HG03103 (cell line): ENCODE measurements at regions not wholly inside any gene's neighbourhood (a gene's known extent, or its start where the extent isn't known, plus 50 kb on each side); places are given as distances from the start of the nearest gene placed in this dataset.
"Not testable (repeated sequence)": the region's sequence is repeated elsewhere in the genome, so short reads cannot be mapped to it uniquely, and the experiment has no call there.

Experiments
- ATAC-seq: cut with Tn5 transposase; IDR thresholded peaks from one replicate; pipeline ENCODE4 v1.9.1; 2021; ENCODE audit warnings: low read depth; ENCODE audit not compliant: unreplicated experiment

DNA sequence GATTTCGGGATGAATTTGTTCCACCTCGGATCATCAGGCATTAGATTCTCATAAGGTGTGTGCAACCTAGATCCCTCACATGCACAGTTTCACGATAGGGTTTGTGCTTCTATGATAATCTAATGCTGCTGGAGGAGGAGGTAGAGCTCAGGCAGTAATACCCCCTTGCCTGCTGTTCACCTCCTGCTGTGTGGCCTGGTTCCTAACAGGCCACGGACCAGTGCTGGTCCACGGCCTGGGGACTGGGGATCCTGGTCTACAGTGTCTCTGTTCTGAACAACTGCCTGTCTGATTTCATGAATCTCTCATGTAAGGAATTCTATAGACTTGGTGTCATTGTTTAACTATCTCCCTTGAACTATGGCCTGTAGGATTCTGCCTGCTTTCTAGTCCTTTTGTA is 269.9 kb downstream of the SPRY1 start:
- ATAC-seq, result no peak

DNA sequence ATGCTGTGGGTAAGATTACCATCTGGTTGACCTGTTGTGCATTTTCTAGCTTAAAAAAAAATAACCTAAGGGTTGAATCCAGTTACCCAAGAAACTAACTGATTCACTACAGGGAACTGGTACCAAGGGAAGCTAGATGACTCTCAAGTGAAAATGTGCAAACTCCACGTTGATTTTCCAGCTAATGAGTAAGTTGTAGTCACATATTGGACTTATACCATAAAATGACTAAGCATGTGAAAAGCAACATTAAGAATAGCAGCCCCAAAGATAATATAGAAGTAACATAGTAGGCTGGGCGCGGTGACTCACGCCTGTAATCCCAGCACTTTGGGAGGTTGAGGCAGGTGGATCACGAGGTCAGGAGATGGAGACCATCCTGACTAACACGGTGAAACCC is 270.9 kb downstream of the SPRY1 start:
- ATAC-seq, result no peak

DNA sequence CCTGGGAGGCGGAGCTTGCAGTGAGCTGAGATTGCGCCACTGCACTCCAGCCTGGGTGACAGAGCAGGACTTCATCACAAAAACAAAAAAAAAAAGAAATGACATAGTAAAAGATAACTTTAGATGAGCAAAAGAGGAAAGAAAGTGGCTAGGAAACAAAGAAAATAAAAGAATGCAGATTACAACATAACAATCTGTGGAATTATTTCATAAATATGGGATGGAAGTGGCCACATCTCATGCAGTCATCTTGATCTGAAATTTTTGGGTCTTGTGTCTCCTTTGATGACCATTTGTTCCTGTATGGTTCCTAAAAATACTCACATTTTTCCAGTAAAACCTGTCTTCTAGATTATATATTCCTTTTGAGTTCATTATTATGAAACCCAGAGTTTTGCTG is 271.4 kb downstream of the SPRY1 start:
- ATAC-seq, result no peak

DNA sequence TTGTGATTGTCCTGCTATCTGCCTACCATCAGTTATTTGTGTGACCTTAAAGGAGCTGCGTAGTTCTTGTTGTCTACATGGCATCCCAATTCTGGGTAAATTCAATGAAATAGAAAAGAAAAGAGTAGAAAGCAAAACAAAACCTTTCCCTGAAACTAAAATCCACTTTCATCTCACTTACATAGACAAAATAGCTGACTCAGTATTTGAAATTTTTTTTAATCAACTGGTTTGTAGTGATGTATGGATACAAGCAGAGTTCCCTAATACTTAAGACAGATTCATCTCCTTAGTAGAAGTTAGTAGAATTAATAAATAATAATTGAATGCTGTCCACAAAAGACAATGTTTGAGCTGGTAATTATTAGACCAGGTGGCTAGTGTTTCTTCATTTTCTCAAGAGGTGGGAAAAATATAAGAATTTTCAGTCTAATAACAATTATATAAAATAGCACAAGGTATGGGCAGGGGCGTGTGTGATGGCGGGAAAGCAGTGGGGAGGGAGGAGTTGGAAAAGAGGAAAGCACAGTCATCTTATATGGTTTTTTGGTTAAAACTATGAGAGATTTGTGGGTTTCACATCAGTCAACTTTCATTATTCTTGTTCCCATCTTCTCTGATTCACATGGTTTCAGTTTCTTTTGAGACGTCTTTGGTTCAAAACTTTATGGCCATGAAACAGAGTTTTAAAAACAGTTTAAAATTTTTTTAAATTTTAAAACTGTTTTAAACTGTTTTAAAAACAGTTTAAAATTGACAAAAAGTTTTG is 275.2 kb downstream of the SPRY1 start:
- peak; percentile 96 for ATAC-seq

DNA sequence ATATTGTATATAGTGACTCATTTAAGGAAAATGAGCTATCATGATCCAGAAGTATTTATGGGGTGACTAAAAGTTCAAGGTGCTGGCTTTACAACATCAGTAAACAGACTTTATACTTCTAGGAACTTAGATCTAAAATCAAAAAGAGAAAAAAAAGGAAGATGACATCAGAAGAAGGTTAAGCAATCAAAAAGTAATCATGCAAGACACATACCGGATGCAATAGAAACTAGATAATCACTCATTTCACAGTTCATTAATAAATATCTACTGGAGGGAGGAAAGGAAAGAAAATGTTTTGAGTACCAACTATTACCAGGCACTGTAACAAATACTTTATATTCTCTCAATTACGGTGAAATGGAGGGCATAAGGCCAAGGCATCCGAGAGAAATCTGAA is 276.4 kb downstream of the SPRY1 start:
- no peak for ATAC-seq

DNA sequence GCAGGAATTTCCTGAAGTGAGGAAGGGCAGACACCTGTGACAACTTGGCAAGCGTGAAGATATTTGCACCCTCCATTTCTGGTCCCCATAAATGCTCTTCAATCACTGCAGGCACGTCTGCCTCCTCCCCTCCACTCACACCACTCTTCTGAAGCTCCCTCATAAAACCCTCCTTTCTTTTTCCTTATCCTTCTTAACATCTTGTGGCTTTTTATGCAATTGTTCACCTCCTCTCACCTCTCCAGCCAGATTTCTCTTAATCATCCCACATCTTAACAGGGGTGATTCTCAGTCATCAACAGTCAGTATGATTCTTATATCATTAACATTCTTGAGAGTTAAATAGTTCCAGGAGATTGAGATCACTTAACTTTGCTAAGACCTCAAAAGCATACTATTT is 277.4 kb downstream of the SPRY1 start:
- no peak for ATAC-seq

DNA sequence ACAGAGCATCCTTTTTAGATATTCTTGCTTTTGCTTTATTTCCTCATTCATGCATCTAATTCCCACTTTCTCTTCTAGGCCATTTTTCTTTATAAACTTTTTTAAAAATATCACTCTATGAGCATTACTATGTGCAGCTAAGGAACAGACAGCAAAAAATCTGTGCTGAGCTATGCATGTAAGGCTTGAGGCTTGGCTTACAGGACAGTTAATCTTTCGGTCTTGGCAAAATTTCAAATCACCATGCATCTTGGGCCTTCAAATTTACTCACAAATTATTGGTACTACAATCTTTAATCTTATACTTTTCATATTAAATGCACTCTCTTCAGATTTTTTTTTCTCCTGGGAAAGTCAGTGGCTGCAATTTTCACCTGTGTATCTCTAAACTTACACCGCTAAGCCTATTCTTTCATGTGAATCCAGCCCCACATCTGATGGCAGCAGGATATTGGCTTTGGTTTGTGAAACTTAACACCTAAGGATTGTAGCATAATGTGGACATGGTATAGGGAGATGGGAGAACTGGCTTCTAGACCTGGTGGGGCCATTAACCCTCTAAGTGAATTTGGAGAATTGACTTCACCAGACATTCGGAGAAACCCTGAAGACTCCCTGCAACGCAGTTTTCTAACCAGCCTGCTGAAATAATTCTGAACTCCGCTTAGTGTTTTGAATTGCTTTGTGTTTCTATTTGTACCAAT is 278.3 kb downstream of the SPRY1 start:
- no peak for ATAC-seq

DNA sequence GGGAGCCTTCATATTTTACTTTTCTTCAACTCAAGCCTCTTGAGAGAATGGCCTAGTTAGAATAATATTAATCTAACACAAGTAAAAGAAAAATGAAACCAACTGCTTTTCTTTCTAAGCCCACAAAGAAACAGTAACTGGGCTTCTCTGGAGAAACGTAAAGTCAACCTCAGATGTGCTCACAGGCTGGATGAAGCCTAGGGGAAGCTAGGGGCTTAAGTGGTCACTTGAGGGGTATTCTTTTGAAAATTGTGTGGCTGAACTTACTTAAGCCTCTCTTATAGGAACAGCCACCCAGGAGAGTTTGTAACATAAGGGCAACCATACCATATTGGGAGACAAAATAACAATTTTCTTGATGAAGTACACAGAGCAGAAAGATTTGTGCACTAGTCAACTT is 279.0 kb downstream of the SPRY1 start:
- ATAC-seq, result no peak

DNA sequence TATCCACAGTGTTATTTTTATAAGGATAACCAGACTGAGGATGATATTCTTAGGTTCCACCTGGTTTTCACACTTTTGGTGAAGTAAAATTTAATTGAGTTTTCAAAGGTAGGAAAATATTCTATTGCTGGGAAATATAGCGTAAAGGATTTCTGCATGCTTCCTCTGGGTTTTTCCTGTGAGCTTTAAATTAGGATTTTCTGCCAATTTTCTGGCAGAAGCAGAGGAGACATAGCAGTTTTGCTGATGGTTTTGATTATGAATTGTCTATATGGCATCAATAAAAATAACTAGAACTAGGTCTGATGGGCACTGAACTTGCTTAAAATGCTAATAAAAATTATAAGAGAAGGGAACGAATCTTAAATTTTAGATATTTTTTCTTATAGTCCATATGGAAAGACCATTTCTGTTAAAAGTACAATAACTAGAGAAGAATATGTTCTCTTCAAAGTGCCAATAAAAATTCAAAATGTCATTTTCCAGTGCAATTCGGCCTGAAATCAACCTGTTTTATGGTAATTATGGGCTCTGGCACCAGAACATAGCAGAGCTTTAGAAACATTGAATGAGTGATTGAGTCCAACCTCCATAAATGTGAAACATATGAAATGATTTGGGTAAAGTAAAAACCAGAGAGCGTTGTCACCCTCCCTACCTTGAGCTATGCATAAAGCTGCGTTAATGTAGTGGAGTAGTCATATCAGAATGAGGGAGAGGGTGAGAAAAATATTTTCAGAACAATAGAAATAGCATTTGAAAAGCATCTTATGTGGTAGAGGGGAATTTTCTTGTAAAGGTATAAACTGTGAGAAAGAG is 279.7 kb downstream of the SPRY1 start:
- ATAC-seq, result no peak

DNA sequence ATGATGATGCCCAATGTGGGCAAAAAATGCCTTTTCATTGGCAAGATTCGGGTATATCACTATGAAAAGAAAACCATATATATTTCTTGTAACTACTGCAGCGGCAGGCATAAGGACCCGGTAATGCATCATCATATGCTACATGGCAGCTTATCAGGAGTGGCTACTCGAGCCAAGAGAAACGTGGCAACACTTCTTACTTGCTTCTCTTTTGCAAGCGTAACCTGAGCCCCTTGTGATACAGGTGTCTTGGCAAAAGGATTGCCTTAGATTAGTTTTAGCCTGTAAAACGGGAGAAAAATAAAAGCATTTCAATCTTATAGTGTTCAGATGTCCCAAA is 280.3 kb downstream of the SPRY1 start:
- ATAC-seq, result no peak

DNA sequence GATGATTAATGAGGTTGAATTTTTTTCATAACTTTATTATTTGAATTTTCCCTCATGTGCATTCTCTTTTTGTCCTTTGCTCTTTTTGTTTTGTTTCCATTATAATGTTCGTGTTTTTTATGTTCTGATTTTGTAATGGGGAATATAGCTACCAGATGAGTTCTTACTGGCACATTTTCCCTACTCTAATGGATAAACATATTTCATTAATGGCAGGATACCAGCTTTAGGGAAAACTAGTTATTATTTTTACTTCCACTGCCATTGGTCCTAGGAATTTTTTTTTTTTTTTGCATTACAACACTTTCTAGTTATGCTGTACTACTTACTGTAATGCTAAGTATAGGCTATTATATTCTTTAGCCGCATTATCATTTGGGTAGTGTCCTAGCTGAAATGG is 286.3 kb downstream of the SPRY1 start:
- ATAC-seq, result no peak

DNA sequence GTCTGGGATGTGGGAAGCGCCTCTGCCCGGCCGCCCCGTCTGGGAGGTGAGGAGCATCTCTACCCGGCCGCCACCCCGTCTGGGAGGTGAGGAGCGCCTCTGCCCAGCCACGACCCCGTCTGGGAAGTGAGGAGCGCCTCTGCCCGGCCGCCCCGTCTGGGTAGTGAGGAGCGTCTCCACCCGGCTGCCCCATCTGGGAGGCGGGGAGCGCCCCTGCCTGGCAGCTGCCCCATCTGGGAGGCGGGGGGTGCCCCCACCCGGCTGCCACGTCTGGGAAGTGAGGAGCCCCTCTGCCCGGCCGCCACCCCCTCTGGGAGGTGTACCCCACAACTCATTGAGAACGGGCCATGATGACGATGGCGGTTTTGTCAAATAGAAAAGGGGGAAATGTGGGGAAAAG is 288.3 kb downstream of the SPRY1 start:
- not testable (repeated sequence) for ATAC-seq

DNA sequence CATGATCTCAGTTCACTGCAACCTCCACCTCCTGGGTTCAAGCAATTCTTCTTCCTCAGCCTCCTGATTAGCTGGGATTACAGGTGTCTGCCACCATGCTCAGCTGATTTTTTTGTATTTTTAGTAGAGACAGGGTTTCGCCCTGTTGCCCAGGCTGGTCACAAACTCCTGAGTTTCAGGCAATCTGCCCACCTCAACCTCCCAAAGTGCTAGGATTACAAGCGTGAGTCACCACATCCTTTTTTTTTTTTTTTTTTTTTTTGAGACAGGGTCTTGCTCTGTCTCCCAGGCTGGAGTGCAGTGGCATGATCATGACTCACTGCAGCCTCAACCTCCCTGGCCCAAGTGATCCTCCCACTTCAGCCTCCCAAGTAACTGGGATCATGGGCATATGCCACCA is 298.9 kb downstream of the SPRY1 start:
- ATAC-seq, result not testable (repeated sequence)

DNA sequence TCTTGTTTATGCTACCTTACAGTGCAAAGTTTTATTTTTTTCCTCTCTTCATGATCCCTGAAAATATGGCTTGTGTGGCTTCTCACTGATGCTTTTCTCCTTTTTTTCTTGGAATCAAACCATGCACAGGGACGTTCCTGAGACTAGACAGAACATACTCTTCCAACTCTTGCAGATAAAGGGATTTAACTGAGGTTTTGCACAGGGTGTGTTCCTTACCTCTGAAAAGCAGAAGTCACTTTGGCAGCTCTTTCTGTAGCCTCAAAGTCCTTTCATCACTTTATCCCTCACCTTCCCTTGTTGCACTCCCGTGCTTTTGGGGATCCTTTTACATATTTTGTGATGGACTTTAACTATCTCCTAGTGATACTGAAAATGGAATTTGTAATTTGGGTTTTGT is 300.1 kb downstream of the SPRY1 start:
- no peak for ATAC-seq

DNA sequence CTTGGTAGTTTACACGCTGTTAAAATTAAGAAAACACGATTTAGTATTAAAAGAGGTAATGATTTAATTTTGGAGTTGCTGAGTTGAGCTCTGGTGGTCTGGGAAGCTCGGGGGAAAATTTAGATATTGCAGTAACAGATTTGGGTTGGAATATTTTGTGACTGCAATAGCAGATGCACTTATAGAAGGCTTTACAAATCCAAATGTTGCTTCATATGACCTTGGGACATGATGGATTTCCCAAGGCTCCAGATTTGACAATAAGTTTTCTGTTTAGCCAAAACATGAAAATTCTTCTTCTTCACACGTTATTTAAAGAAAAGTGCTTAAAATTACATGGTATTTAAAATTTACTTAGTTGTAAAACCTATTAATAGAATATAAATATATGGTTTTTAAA is 302.0 kb downstream of the SPRY1 start:
- ATAC-seq, result no peak

DNA sequence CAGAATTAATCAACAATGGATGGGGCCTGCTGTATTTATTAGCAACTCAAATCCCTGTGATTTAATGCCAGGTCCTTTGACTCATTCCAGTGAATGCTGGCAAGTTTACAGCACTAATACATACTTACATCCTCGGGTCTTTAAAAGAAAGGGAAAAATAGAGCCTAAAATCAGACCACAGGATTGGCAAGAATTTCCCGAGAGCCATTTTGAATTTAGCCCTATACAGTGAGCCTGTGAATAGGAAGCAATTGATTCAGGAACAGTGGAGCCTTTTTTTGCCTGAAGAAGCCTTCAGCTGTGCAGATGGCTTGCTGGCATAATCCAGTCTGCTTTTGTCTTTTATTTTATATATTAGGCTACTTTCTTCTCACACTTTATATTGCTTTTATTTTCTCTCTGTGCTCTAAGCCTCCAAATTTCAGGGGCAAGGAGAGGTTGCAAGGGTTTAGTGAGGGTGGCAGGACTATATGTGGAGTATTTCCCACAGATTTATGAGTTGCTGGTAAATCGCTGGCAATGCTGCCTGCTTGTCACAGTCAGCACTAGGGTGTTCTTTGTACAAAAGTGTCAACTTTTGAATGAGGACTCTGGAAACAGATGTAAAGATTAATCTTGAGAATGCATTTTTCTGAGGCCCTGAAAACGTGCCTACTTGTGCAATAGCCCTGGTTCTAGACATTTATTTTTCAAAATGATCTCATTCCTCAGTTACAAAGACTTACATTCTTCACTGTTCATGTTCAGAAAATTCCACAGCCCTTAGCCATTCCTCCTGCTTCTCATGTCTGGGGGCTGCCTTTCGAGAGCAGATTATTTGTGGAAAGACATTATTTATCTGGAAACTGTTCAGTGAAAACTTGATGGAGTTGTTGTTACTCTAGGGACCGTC is 303.5 kb downstream of the SPRY1 start:
- ATAC-seq, result no peak

DNA sequence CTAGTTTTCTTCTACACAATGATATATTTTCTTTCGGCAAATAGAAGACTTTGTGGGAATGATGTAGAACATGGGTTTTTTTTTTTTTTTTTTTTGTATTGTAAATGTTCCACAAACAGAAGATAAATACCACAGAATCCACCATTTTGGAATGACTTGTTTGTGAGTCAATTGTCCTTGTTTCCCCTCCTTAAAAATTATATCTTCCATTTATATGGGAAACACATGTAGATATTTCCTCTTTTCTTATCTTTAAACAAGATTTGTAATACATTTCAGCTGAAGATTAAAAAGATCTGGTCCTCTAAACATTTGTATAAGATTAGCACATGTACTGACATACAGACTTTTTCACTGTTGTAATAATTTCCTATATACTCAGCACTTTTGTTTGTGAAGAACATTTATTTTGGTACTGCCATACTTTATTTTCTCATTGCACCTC is 304.6 kb downstream of the SPRY1 start:
- no peak for ATAC-seq

DNA sequence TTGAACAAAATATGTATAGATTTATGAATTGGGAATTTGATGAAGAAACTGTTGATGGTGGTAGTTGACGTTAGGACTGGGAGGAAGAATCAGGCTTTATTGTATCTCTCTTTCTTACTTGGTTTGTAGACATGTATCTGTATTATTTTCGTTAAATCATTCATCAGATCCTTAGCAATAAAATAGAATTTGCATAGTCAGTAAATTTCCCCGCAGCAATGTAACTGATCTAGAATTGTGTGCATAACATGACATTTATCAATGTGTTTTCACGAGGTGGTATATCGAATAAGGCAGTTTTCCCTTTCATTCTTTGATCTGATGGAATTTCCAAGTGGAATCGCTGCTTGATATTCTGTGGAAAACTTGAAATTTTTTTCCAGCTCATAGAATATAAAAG is 308.8 kb downstream of the SPRY1 start:
- ATAC-seq, result no peak

DNA sequence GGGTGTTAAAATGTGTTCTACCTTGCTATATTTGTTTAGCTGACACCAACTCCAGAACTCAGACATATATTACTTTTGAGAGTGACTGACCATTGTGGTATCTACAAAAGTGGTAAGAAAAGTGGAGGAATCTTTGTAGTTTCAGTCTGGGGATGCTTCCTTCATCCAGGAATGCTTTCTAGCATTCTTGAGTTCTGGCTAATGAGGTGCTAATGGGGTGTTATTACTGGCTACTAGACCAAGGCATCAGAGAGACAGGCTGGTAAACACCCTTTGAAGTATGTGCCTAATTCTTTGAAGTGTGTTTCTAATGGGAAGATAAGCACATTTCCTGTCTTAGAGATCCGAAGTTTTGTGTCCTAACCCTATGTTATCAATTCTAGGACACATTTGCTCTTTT is 310.4 kb downstream of the SPRY1 start:
- ATAC-seq, result no peak

DNA sequence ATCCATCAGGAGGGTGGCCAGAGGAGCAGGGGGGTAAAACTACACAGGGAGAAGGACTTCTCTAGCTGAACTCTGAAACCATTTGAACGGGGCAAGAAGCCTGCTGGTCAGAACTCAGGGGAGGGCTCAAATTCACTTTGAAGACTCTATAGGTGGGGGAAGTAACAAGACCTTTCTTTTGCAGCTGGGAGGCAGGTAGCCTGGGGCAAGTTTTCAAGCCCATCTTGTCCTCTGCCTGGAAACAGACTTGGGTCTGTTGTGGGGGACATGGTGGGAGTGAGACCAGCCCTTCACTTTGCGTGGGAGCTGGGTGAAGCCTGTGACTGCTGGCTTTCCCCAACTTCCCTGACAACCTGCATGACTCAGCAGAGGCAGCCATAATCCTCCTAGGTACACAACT is 312.3 kb downstream of the SPRY1 start:
- ATAC-seq, result no peak

DNA sequence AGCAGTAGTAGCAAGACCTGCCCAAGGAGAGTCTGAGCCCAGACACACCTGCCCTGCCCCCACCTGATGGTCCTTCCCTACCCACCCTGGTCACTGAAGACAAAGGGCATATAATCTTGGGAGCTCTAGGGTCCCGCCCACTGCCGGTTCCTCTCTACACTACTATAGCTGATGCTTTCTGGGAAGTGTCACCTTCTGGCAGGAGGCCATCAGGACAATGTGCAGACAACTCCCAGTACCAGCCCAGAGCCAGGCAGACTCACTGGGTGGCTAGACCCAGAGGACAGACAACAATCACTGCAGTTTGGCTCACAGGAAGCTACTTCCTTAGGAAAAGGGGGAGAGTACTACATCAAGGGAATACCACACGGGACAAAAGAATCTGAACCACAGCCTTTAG is 312.7 kb downstream of the SPRY1 start:
- ATAC-seq, result no peak
